Upper lobe of right lung (tissue), 1 donor: ENCODE measurements at regions not wholly inside any gene's neighbourhood (a gene's known extent, or its start where the extent isn't known, plus 50 kb on each side); places are given as distances from the start of the nearest gene placed in this dataset.
"Not testable (repeated sequence)": the region's sequence is repeated elsewhere in the genome, so short reads cannot be mapped to it uniquely, and the experiment has no call there.

Experiments
- ATAC-seq: fragments of 200-7000 bp; cut with Tn5 transposase; one replicate; pipeline ENCODE4 v1.9.1; 2020; ENCODE audit warnings: mild to moderate bottlenecking, moderate library complexity
- DNase-seq: peaks from one replicate; pipeline ENCODE4 v3.0.0-alpha.2; 2020
- H3K27ac ChIP-seq: fragments of 200-600 bp; one replicate; pipeline ENCODE4 v1.8.0; 2022
- H3K27me3 ChIP-seq: fragments of 200-600 bp; one replicate; pipeline ENCODE4 v1.8.0; 2022; ENCODE audit warnings: mild to moderate bottlenecking
- H3K36me3 ChIP-seq: fragments of 200-600 bp; one replicate; pipeline ENCODE4 v1.8.0; 2022
- H3K4me1 ChIP-seq: fragments of 200-600 bp; one replicate; pipeline ENCODE4 v1.8.0; 2022
- H3K4me3 ChIP-seq: fragments of 200-600 bp; one replicate; pipeline ENCODE4 v1.8.0; 2022; ENCODE audit warnings: mild to moderate bottlenecking
- H3K9me3 ChIP-seq: fragments of 200-600 bp; one replicate; pipeline ENCODE4 v1.8.0; 2022
- intact Hi-C: fragments of 100-400 bp; cut with DNase I; formaldehyde crosslinking; loops from one replicate; pipeline ENCODE4 v1.11.0; 2022
- TF ChIP-seq, protein P1 (sequence below): fragments of 200-600 bp; IDR thresholded peaks from one replicate; pipeline ENCODE4 v1.8.0; 2022; ENCODE audit warnings: antibody characterized with exemption
- donor health status: DM: no; HTN: yes; CAD: no; lungs with severe emphysema.

DNA sequence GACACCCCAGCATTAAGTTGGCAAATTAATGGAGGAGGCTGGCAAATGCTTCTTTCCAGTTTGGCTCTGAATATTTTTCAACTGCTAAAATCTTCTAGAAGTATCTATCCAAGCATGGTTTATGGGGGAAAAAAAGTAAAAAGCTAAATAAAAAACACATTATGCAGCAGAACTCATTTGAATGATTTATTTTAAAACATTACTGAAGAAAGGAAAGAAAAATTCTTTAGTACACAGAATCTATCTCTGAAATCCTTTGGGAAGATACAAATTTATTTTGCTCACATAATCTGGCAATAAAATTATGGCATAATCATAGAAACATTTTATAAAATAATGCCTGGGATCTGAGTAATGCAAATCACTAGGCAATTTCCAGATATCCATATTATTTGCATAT is 328.1 kb upstream of the MON1B start:
- TF ChIP-seq, protein P1, sequence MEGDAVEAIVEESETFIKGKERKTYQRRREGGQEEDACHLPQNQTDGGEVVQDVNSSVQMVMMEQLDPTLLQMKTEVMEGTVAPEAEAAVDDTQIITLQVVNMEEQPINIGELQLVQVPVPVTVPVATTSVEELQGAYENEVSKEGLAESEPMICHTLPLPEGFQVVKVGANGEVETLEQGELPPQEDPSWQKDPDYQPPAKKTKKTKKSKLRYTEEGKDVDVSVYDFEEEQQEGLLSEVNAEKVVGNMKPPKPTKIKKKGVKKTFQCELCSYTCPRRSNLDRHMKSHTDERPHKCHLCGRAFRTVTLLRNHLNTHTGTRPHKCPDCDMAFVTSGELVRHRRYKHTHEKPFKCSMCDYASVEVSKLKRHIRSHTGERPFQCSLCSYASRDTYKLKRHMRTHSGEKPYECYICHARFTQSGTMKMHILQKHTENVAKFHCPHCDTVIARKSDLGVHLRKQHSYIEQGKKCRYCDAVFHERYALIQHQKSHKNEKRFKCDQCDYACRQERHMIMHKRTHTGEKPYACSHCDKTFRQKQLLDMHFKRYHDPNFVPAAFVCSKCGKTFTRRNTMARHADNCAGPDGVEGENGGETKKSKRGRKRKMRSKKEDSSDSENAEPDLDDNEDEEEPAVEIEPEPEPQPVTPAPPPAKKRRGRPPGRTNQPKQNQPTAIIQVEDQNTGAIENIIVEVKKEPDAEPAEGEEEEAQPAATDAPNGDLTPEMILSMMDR = no peak

DNA sequence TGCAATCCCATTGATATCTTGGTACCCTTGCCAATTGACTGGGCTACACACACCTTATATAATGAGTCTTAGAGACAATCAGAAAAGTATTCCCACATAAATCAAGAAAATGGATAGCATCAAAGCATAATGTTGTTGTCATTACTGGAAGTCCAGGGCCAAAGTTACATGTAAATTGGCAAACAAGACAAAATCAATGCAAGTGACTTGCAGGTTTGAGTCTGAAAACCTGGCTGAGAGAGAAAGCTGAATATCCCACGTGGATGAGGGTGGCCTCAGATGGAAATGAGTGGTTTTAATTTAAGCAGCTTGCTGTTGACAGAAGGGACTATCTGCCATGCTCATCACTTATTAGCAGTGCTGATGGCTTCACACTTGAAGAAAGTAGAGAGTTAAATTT is 324.0 kb upstream of the MON1B start:
- DNase-seq (no peak), ATAC-seq (no peak)
- Histone ChIP-seq H3K36me3 (no peaks in the 10 kb centered on the region), H3K27ac (no peak overlapping the region), H3K27me3 (no peaks in the 10 kb centered on the region), H3K4me1 (no peaks in the 10 kb centered on the region), H3K9me3 (no peaks in the 10 kb centered on the region), H3K4me3 (no peak overlapping the region)
- TF ChIP-seq, protein P1 = no peak
- intact Hi-C loops = no loop called here

More for the DNA sequence above, 328.1 kb upstream of the MON1B start:
- Histone ChIP-seq H3K36me3 (no peaks in the 10 kb centered on the region), H3K27ac (no peak overlapping the region), H3K4me3 (no peak overlapping the region), H3K4me1 (no peaks in the 10 kb centered on the region), H3K9me3 (no peaks in the 10 kb centered on the region), H3K27me3 (no peaks in the 10 kb centered on the region)
- DNase-seq (no peak), ATAC-seq (no peak)
- intact Hi-C loops = no loop called here

DNA sequence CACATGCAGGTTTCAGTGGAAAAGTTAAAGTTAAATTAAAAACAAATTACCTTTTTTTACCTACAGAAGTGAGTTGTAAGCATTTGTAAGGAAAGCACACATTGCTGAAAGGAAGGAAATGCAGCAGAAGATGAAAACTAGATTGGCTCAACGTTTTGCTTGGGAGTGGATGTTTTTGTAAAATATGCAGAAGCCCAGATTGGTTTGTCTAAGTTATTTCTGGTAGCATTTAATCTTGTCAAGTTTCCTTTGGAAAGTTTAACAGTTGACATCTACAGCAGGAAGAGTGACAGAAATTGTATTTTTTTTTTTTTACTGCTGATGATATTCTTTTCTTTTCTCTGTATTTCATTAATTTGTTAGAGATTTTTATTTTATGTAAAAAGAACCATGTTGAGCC is 315.1 kb upstream of the MON1B start:
- Histone ChIP-seq H3K4me3 (no peak overlapping the region), H3K27ac (no peak overlapping the region), H3K36me3 (no peaks in the 10 kb centered on the region), H3K9me3 (no peaks in the 10 kb centered on the region), H3K27me3 (no peaks in the 10 kb centered on the region), H3K4me1 (no peaks in the 10 kb centered on the region)
- intact Hi-C loops = no loop called here
- DNase-seq = no peak
- ATAC-seq = no peak
- TF ChIP-seq, protein P1 = no peak

DNA sequence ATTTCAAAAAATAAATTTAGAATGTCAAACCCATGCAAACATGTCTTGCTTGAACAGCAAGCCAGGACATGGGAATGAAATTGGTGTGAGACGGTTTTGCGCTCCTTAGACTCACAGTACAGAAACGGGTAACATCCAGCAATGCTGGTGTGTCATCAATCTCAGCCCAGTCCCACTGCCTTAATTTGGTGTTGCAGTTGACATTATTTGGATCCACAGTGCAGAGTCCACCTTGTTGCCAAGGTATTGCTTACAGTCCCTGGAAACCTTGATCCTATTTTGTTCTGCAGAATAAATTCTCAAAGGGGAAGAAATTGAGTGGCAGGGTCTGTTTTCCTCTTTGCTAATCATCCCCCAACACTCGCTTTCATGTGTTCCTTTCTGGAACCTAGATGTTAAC is 311.6 kb upstream of the MON1B start:
- intact Hi-C loops = no loop called here
- Histone ChIP-seq H3K9me3 (no peaks in the 10 kb centered on the region), H3K27ac (no peak overlapping the region), H3K4me1 (no peaks in the 10 kb centered on the region), H3K36me3 (no peaks in the 10 kb centered on the region), H3K27me3 (no peaks in the 10 kb centered on the region), H3K4me3 (no peak overlapping the region)
- ATAC-seq (no peak), DNase-seq (no peak)
- TF ChIP-seq, protein P1 = no peak

DNA sequence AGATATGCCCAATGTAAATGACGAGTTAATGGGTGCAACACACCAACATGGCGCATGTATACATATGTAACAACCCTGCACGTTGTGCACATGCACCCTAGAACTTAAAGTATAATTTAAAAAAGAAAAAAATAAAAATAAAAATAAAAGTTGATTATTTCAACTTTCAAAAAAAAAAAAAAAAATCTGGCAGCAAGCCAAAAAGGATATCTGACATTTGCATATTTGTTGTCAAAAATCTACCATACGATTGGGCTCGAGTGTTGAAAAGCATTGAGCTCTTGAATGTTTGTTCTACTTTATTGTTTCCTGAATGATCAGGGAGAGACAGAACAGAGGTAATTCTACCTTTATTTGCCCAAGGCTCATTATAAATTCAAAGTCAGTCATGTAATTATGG is 310.5 kb upstream of the MON1B start:
- DNase-seq, H3K9me3 ChIP-seq, H3K4me3 ChIP-seq, H3K27me3 ChIP-seq, H3K27ac ChIP-seq, H3K36me3 ChIP-seq, intact Hi-C loops, H3K4me1 ChIP-seq, ATAC-seq: not testable (repeated sequence)

DNA sequence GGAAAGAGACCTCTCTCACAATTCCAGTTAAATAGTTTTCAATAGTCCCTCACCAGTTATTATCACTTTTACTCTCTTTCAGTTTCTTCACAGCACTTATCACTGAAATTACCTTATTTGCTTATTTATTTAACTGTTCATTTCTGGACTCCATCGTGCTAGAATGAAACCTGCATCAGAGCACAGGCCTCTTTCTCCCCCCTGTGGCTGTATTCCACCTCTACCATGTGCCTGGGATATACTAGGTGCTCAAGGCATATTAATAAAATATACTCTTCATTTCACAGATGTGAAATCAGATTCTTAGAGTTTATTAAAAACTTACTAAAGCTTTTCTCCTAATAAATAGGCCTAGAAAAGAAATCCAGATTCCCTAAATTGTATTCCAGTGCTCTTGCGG is 308.9 kb upstream of the MON1B start:
- Histone ChIP-seq H3K4me3 (no peak overlapping the region), H3K4me1 (no peaks in the 10 kb centered on the region), H3K36me3 (no peaks in the 10 kb centered on the region), H3K9me3 (no peaks in the 10 kb centered on the region), H3K27ac (no peak overlapping the region), H3K27me3 (no peaks in the 10 kb centered on the region)
- no peak for ATAC-seq
- intact Hi-C loops = no loop called here
- DNase-seq = no peak
- TF ChIP-seq, protein P1 = no peak
